Transverse colon (tissue), 4 donors: ENCODE measurements at regions not wholly inside any gene's neighbourhood (a gene's known extent, or its start where the extent isn't known, plus 50 kb on each side); places are given as distances from the start of the nearest gene placed in this dataset.

ENCODE experiments used
- DNase-seq: peaks from one replicate; pipeline ENCODE4 v3.0.0-alpha.2; 2019
- H3K27ac ChIP-seq, 4 donors: fragments of 200-600 bp; sonication (generic); 2 replicates each; pipeline ENCODE4 v1.5.1; 2016 to 2018; ENCODE audit warnings: inconsistent platforms in 4 of 4
- H3K27me3 ChIP-seq: fragments of 200-600 bp; sonication (generic); 2 replicates; pipeline ENCODE4 v1.5.1; 2017; ENCODE audit warnings: inconsistent platforms
- H3K36me3 ChIP-seq, 4 donors: fragments of 200-600 bp; sonication (generic); 2 replicates each; pipeline ENCODE4 v1.5.1; 2017 to 2019; ENCODE audit warnings: inconsistent platforms in 4 of 4
- H3K4me1 ChIP-seq, 4 donors: fragments of 200-600 bp; sonication (generic); 2 replicates each; pipeline ENCODE4 v1.5.1; 2017 to 2020; ENCODE audit warnings: inconsistent platforms in 4 of 4
- H3K4me3 ChIP-seq, 4 donors: fragments of 200-600 bp; sonication (generic); 1 replicate in 1 of 4; 2 replicates in 3 of 4; pipeline versions ENCODE4 v1.5.1 to v1.6.1; 2017 to 2019; ENCODE audit warnings: inconsistent platforms in 4 of 4
- H3K9me3 ChIP-seq, 2 donors: fragments of 200-600 bp; sonication (generic); 2 replicates each; pipeline ENCODE4 v1.5.1; 2017 to 2019; ENCODE audit warnings: inconsistent platforms in 2 of 2
- CTCF ChIP-seq, 5 experiments: fragments of 200-600 bp in 3 of 5; fragments of 450-650 bp in 2 of 5; sonication (generic) in 3 of 5; IDR thresholded peaks; 1 replicate in 2 of 5; 2 replicates in 3 of 5; pipeline ENCODE4 v1.5.1; 2016 to 2017; ENCODE audit warnings: antibody characterized with exemption in 5 of 5, inconsistent platforms in 3 of 5, mild to moderate bottlenecking in 2 of 5, moderate library complexity in 1 of 5
- EP300 ChIP-seq: sonication (generic); formaldehyde crosslinking; IDR thresholded peaks from one replicate; pipeline ENCODE4 v1.6.1; 2017; ENCODE audit warnings: antibody characterized with exemption, low read depth
- POLR2A ChIP-seq: fragments of 450-650 bp; IDR thresholded peaks from one replicate; pipeline ENCODE4 v1.6.1; 2016; ENCODE audit warnings: antibody characterized with exemption, mild to moderate bottlenecking, moderate library complexity
- POLR2AphosphoS5 ChIP-seq, 3 donors: sonication (generic); formaldehyde crosslinking; IDR thresholded peaks; one replicate each; pipeline ENCODE4 v1.6.1; 2016; ENCODE audit warnings: antibody characterized with exemption in 3 of 3
- WGBS, 2 donors: methylation state at CpG; one replicate each; pipeline ENCODE4 v1.1.5; 2018; ENCODE audit warnings: low coverage in 1 of 2; 5-methylcytosine and 5-hydroxymethylcytosine counted together
- in situ Hi-C, 4 donors: fragments of 200-750 bp; cut with MboI; loops; one replicate each; pipeline versions ENCODE4 v1.15.0 to v1.15.1; 2017; ENCODE audit warnings: low sequenced_read_pairs in 3 of 4, low pct_ligation_motif_present in 1 of 4, low pct_unique_long_range_greater_than_20kb in 1 of 4
- intact Hi-C: fragments of 100-400 bp; cut with DNase I; formaldehyde crosslinking; loops from one replicate; pipeline ENCODE4 v1.15.1; 2023; ENCODE audit warnings: low total_unique reads

- Histone ChIP-seq H3K4me1 (peaks cover 0 to 6% (median 1%) of the 10 kb centered on the region in 4 donors), H3K9me3 (peaks cover 0 to 3% of the 10 kb centered on the region in 2 donors), H3K36me3 (no peaks in the 10 kb centered on the region), H3K27ac (no peak overlapping the region), H3K27me3 (no peaks in the 10 kb centered on the region), H3K4me3 (no peak overlapping the region)
- in situ Hi-C loops, result no loop called here
- no peak for DNase-seq
- 22 to 100% methylated on average over 1 to 7 of the region's 7 CpGs for WGBS, 2 donors
- intact Hi-C loops, result no loop called here
- TF ChIP-seq POLR2AphosphoS5 (IDR thresholded peaks at IDR 0.05) (no peak), CTCF (IDR thresholded peaks at IDR 0.05) (no peak), POLR2A (no peak), EP300 (no peak)
Measured at GRCh38 chr18:24791751-24792545, 331.5 kb downstream of the HRH4 start.

GRCh38 chr18:24793742-24794141, 333.3 kb downstream of the HRH4 start:
- Histone ChIP-seq H3K4me1 (peaks cover 0 to 6% (median 1%) of the 10 kb centered on the region in 4 donors), H3K27ac (no peak overlapping the region), H3K27me3 (no peaks in the 10 kb centered on the region), H3K9me3 (peaks cover 0 to 3% of the 10 kb centered on the region in 2 donors), H3K36me3 (no peaks in the 10 kb centered on the region), H3K4me3 (no peak overlapping the region)
- TF ChIP-seq POLR2A, result no peak
- no peak for TF ChIP-seq CTCF (IDR thresholded peaks at IDR 0.05)
- no peak for TF ChIP-seq POLR2AphosphoS5 (IDR thresholded peaks at IDR 0.05)
- no peak for TF ChIP-seq EP300
- intact Hi-C loops, result no loop called here
- in situ Hi-C loops, result no loop called here
- 87 to 90% methylated on average over 2 to 4 of the region's 4 CpGs for WGBS, 2 donors
- DNase-seq, result no peak

GRCh38 chr18:24795129-24795528, 334.7 kb downstream of the HRH4 start:
- in situ Hi-C loops, result no loop called here
- H3K27me3 ChIP-seq, result no peaks in the 10 kb centered on the region
- no peak for TF ChIP-seq POLR2AphosphoS5 (IDR thresholded peaks at IDR 0.05)
- TF ChIP-seq POLR2A, result no peak
- no peak for TF ChIP-seq CTCF (IDR thresholded peaks at IDR 0.05)
- no peak for TF ChIP-seq EP300

GRCh38 chr18:24797981-24798380, 337.5 kb downstream of the HRH4 start:
- TF ChIP-seq EP300 (no peak), POLR2A (no peak), CTCF (IDR thresholded peaks at IDR 0.05) (no peak), POLR2AphosphoS5 (IDR thresholded peaks at IDR 0.05) (no peak)
- Histone ChIP-seq H3K4me1 (peaks cover 0 to 22% (median 7%) of the 10 kb centered on the region in 4 donors), H3K27ac (no peak overlapping the region), H3K36me3 (no peaks in the 10 kb centered on the region), H3K27me3 (no peaks in the 10 kb centered on the region), H3K9me3 (no peaks in the 10 kb centered on the region), H3K4me3 (no peak overlapping the region)
- DNase-seq, result no peak
- intact Hi-C loops, result no loop called here
- 89 to 93% methylated on average over 3 of the region's 3 CpGs for WGBS, 2 donors
- in situ Hi-C loops, result no loop called here

More at GRCh38 chr18:24795129-24795528, 334.7 kb downstream of the HRH4 start:
- Histone ChIP-seq H3K27ac (no peak overlapping the region), H3K4me3 (no peak overlapping the region), H3K36me3 (no peaks in the 10 kb centered on the region), H3K9me3 (no peaks in the 10 kb centered on the region), H3K4me1 (peaks cover 0 to 10% (median 4%) of the 10 kb centered on the region in 4 donors)
- intact Hi-C loops, result no loop called here
- WGBS, 2 donors, result 95 to 100% methylated on average over 2 of the region's 2 CpGs
- no peak for DNase-seq
